ENCODE measurements at regions not wholly inside any gene's neighbourhood (a gene's known extent, or its start where the extent isn't known, plus 50 kb on each side); places are given as distances from the start of the nearest gene placed in this dataset.
"Not testable (repeated sequence)": the region's sequence is repeated elsewhere in the genome, so short reads cannot be mapped to it uniquely, and the experiment has no call there.

DNA sequence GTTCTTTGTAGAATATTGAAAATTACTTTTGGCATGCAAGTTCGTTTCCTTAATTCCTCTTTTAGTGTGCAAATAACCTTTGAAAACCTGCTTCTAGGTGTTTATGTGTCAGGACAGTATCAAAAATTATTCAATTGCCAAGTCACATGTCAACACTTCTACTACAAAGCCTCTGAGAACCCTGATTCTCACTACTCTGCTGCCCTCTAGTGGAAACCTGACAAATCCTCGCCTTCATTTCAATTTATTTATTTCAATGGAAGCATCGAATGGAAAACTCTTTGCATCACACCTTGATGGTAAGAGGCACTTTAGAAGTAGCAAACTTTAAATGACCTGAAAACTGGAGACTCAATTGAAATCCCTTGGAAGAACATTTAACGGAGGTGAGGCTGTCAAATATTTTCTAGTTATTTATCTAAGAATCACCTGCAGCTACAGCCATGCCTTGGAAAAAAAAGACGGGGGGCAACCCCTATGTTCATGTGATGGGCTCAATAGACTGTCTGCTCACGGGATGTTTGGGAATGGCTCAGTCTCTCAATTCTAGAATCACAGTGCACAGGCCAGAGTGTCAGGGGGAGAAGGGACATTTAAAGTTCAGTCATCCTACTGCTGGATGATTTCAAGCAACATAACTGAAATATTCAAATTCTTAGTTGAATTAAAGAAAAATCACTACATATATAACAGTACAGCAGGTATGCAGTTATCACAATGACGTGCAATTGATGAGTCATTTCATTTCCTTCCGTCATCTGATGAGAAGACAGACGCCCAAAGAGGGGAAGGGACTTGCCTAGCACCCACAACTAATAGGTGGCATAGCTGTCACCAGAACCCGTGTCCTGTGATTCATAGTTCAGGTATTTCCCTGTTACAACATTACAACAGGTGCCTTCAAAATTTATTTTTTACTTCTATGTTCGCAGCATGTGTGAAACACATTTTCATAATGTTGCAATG, 563.9 kb downstream of the TOX3 start:
- TF ChIP-seq, protein P1, sequence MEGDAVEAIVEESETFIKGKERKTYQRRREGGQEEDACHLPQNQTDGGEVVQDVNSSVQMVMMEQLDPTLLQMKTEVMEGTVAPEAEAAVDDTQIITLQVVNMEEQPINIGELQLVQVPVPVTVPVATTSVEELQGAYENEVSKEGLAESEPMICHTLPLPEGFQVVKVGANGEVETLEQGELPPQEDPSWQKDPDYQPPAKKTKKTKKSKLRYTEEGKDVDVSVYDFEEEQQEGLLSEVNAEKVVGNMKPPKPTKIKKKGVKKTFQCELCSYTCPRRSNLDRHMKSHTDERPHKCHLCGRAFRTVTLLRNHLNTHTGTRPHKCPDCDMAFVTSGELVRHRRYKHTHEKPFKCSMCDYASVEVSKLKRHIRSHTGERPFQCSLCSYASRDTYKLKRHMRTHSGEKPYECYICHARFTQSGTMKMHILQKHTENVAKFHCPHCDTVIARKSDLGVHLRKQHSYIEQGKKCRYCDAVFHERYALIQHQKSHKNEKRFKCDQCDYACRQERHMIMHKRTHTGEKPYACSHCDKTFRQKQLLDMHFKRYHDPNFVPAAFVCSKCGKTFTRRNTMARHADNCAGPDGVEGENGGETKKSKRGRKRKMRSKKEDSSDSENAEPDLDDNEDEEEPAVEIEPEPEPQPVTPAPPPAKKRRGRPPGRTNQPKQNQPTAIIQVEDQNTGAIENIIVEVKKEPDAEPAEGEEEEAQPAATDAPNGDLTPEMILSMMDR (conservative IDR thresholded peaks at IDR 0.05; ENCODE audit: low read depth, low read length): peak; percentile 79
- no peak overlapping the region for H3K4me3 ChIP-seq (ENCODE audit: low read depth, low read length)
- DNase-seq (ENCODE audit: low read depth): peak; percentile 42

DNA sequence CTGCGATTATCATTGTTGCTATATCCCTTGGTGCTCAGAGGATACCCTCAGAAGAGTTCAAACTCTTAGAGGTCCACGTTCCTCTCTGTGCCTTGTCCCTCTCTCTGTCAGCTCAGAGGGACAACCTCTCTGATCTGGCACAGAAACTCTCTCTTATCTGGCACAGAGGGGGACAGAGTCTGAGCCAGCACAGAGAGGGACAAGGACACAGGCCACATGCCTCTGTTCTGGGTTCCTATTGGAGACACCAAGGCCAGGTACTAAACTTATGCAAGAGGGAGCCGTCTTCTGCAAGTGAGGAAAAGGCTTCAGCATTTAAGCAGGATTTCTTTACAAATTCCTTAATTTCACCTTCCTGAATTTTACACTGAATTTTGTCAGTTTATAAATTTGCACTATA, 565.2 kb downstream of the TOX3 start:
- DNase-seq (ENCODE audit: low read depth): no peak
- TF ChIP-seq, protein P1 (conservative IDR thresholded peaks at IDR 0.05; ENCODE audit: low read depth, low read length): no peak
- H3K4me3 ChIP-seq (ENCODE audit: low read depth, low read length): no peak overlapping the region

DNA sequence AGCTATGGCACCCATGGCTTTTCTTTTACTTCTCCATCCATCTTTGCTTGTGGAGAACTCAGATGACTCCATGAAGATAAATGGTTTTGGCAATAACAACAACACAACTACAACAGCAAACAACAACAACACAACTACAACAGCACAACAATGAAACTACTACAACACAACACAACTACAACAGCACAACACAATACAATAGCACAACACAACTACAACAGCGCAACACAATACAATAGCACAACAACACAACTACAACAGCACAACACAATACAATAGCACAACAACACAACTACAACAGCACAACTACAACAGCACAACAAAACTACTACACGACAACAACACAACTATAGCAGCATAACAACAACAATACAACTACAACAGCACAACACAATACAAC, 569.4 kb downstream of the TOX3 start:
- DNase-seq (ENCODE audit: low read depth); H3K4me3 ChIP-seq (ENCODE audit: low read depth, low read length): not testable (repeated sequence)

DNA sequence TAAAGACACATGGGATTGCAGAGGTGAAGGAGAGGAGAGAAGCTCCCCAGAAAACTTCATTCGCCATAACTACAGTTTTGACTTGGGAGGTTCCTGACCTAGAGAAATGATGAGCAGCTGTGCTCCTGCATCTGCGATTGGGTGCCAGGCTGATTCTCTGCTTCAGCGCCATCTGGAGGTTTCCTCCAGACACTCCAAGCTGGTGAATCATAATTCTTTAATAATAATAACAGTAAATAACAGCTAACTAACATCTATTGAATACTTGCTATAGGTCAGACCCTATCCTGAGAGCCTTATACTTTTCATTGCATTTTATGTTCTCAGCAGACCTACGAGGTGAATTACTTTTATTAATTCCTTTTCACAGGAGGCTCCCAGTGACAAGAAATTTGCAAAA, 575.8 kb downstream of the TOX3 start:
- no peak for DNase-seq (ENCODE audit: low read depth)
- H3K4me3 ChIP-seq (ENCODE audit: low read depth, low read length): no peak overlapping the region
- TF ChIP-seq, protein P1 (conservative IDR thresholded peaks at IDR 0.05; ENCODE audit: low read depth, low read length): peak; percentile 78

DNA sequence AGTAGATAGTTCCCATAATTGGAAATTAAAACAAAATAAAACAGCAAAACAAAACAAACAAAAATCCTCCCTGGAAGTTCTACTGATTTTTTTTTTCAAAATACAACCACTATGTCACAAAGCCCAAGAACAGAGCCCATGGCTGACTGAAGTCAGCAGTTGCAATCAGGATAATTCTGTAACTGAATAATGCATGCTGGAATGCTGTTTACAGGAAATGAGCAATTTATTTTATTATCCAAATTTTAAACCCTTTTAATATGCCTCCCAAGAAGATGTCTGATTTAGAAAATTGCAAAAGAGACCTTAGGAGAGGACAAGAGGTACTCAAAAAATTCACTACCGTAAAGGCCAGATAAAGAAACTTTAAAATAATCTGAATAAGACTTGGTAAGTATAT, 578.2 kb downstream of the TOX3 start:
- TF ChIP-seq, protein P1 (conservative IDR thresholded peaks at IDR 0.05; ENCODE audit: low read depth, low read length): no peak
- DNase-seq (ENCODE audit: low read depth): no peak
- H3K4me3 ChIP-seq (ENCODE audit: low read depth, low read length): no peak overlapping the region

DNA sequence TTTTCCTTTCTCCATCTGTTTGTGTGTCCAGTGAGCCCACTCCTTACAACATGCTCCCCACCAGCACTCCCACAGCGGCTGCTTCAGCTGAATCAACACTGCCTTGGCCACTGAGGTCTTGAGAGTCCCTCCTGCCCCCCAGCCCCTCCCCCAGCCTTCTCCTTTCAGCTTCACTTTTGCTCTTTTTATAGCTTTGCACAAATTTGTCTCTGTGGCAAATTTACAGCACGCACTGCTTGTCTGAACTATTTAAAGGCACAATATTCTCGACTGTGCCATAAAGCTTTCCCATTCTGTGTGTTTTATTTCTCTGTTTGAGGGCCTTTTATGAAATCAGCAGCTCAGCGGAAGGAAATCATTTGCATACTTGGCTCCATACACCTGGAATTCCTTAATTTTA, 579.3 kb downstream of the TOX3 start:
- TF ChIP-seq, protein P1 (conservative IDR thresholded peaks at IDR 0.05; ENCODE audit: low read depth, low read length): no peak
- no peak overlapping the region for H3K4me3 ChIP-seq (ENCODE audit: low read depth, low read length)

DNA sequence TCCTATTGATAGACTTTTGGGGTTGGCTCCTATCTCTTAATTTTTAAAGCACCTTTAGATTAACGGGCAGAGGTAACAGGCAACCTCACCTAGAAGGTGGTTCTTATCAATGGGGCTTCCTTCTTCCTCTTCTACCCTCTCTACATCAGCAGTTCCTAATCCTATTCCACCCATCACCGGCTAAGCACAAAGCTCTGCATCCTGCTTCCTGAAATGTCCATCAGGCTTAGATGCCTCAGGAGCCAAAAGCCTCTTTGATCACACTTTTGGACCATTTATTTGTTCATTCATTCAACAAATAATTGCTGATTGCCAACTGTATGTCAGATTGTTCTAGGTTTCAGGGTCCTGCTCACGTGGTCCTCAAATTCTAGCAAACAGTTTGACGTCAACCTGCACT, 586.0 kb downstream of the TOX3 start:
- TF ChIP-seq, protein P1 (conservative IDR thresholded peaks at IDR 0.05; ENCODE audit: low read depth, low read length): no peak
- no peak for DNase-seq (ENCODE audit: low read depth)
- no peak overlapping the region for H3K4me3 ChIP-seq (ENCODE audit: low read depth, low read length)

More for the DNA sequence above, 579.3 kb downstream of the TOX3 start:
- DNase-seq (ENCODE audit: low read depth): no peak

Data from epithelial cell of proximal tubule (primary cell).